ENCODE measurements at regions not wholly inside any gene's neighbourhood (a gene's known extent, or its start where the extent isn't known, plus 50 kb on each side); places are given as distances from the start of the nearest gene placed in this dataset.

GRCh38 chr5:159475026-159475425 lies 144.7 kb upstream of the IL12B start:
- TF ChIP-seq CTCF (IDR thresholded peaks at IDR 0.05; ENCODE audit: poor library complexity) (no peak), EZH2 (IDR thresholded peaks at IDR 0.05; ENCODE audit: borderline replicate concordance) (no peak), EZH2phosphoT487 (IDR thresholded peaks at IDR 0.05; ENCODE audit: low read depth, severe bottlenecking, unreplicated experiment) (no peak)

Measured in hepatocyte (in vitro differentiated cells).